ENCODE measurements at regions not wholly inside any gene's neighbourhood (a gene's known extent, or its start where the extent isn't known, plus 50 kb on each side); places are given as distances from the start of the nearest gene placed in this dataset.

- TF ChIP-seq CTCF (IDR thresholded peaks at IDR 0.05): no peak
- no peak for TF ChIP-seq POLR2A (IDR thresholded peaks at IDR 0.05)
These were observed 754.4 kb upstream of the MARCKS start for GRCh38 chr6:113102761-113103160.
